Testis (tissue), 2 donors: ENCODE measurements at regions not wholly inside any gene's neighbourhood (a gene's known extent, or its start where the extent isn't known, plus 50 kb on each side); places are given as distances from the start of the nearest gene placed in this dataset.

Source experiments
- DNase-seq: peaks from one replicate; pipeline ENCODE4 v3.0.0-alpha.2; 2019
- H3K27ac ChIP-seq, 2 donors: fragments of 200-600 bp; sonication (generic); one replicate each; pipeline ENCODE4 v1.5.1; 2019
- H3K27me3 ChIP-seq: fragments of 200-600 bp; sonication (generic); one replicate; pipeline ENCODE4 v1.5.1; 2019
- H3K36me3 ChIP-seq: fragments of 200-600 bp; sonication (generic); one replicate; pipeline ENCODE4 v1.5.1; 2017; ENCODE audit warnings: low read depth; ENCODE audit errors: missing control alignments
- H3K4me1 ChIP-seq: fragments of 200-600 bp; sonication (generic); one replicate; pipeline ENCODE4 v1.5.1; 2019
- H3K4me3 ChIP-seq, 2 donors: fragments of 200-600 bp; sonication (generic); one replicate each; pipeline ENCODE4 v1.5.1; 2017 to 2019
- H3K9me3 ChIP-seq: fragments of 200-600 bp; sonication (generic); one replicate; pipeline ENCODE4 v1.5.1; 2017
- POLR2A ChIP-seq: fragments of 450-650 bp; IDR thresholded peaks from one replicate; pipeline ENCODE4 v1.6.1; 2017; ENCODE audit warnings: antibody characterized with exemption, mild to moderate bottlenecking, moderate library complexity
- WGBS, 2 donors: methylation state at CpG; one replicate each; pipeline ENCODE4 v1.1.5; 2018; 5-methylcytosine and 5-hydroxymethylcytosine counted together
- intact Hi-C: fragments of 100-400 bp; cut with DNase I; formaldehyde crosslinking; loops from one replicate; pipeline ENCODE4 v1.15.1; 2023; ENCODE audit warnings: low total_unique reads
- TF ChIP-seq, protein P1 (sequence below), 3 experiments: fragments of 450-650 bp in 2 of 3; fragments of 200-600 bp in 1 of 3; sonication (generic) in 1 of 3; IDR thresholded peaks; one replicate each; pipeline ENCODE4 v1.5.1; 2016 to 2019; ENCODE audit warnings: antibody characterized with exemption in 3 of 3, mild to moderate bottlenecking in 2 of 3, moderate library complexity in 1 of 3

DNA sequence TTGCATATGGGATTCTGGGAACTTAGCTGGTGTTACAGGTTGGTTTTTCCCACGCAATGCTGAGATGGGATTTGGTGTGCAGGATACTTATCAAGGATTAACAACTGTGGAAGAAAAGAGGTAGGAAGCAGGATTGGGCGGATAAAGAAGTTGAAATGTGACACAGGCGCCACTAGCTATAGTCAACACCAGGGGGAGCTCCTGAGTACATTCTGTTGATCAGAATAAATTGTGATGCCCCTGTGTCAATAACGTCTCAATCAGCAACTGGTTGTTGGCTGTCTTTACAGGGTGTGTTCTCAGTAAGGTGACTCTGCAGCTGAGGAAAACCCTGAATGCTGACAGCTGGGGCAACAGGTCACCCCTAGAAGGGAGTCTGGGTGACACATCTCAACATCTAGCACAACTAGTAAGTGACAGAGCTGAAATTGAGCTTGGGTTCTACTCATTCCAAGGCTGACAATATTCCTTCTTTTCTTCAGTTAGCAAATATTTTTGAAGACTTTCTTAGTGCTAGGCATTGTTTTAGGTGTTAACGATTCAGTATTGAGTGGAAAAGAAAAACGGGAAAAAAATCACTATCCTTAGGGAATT, 143.0 kb downstream of the ARL6IP6 start:
- intact Hi-C loops: no loop called here
- H3K27me3 ChIP-seq: no peaks in the 10 kb centered on the region
- TF ChIP-seq POLR2A: no peak
- TF ChIP-seq, protein P1, sequence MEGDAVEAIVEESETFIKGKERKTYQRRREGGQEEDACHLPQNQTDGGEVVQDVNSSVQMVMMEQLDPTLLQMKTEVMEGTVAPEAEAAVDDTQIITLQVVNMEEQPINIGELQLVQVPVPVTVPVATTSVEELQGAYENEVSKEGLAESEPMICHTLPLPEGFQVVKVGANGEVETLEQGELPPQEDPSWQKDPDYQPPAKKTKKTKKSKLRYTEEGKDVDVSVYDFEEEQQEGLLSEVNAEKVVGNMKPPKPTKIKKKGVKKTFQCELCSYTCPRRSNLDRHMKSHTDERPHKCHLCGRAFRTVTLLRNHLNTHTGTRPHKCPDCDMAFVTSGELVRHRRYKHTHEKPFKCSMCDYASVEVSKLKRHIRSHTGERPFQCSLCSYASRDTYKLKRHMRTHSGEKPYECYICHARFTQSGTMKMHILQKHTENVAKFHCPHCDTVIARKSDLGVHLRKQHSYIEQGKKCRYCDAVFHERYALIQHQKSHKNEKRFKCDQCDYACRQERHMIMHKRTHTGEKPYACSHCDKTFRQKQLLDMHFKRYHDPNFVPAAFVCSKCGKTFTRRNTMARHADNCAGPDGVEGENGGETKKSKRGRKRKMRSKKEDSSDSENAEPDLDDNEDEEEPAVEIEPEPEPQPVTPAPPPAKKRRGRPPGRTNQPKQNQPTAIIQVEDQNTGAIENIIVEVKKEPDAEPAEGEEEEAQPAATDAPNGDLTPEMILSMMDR (IDR thresholded peaks at IDR 0.05): peak in 2 of 3 experiments; percentile 48 to 74
- no peaks in the 10 kb centered on the region for H3K4me1 ChIP-seq
- DNase-seq: peak; percentile 64
- no peak overlapping the region for H3K4me3 ChIP-seq
- no peaks in the 10 kb centered on the region for H3K36me3 ChIP-seq
- no peaks in the 10 kb centered on the region for H3K9me3 ChIP-seq
- no peak overlapping the region for H3K27ac ChIP-seq
- 67% methylated on average over 6 of the region's 6 CpGs for WGBS, 2 donors

DNA sequence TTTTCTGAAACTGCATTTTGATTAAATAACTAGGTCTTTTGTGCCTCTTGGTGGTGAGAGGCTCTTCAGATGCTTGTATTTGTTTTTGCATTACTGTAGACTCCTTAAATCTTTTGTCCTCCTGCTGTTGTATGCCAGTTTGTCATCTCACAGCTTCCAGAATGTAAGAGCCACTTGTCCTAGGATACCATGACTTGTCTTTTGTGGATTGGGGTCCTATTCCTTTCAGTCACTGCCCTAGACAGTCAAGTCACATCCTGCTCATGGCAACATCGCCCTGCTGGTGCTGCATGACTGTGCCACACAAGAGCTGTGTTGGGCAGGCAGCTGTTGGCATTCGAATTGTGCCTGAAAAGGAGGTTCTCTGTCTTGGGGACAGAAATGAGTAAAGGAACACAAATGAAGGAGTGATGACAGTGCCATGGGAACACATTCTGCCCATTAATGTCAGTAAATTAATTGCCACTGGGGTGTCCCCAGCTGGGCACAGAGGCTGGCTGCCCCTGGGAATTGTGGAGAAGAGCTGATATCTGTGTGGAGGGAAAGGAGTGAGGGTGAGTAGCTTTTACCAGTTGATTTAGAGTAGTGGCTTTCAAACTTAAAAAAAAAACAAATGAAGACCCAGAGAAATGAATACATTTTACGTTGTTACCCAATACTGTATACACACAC, 140.3 kb downstream of the ARL6IP6 start:
- intact Hi-C loops: no loop called here
- 76 to 88% methylated on average over 3 of the region's 3 CpGs for WGBS, 2 donors
- TF ChIP-seq, protein P1 (IDR thresholded peaks at IDR 0.05): no peak
- no peak for TF ChIP-seq POLR2A
- no peak overlapping the region for H3K4me3 ChIP-seq
- no peak overlapping the region for H3K27ac ChIP-seq
- H3K9me3 ChIP-seq: no peaks in the 10 kb centered on the region
- no peaks in the 10 kb centered on the region for H3K27me3 ChIP-seq
- H3K36me3 ChIP-seq: no peaks in the 10 kb centered on the region
- no peak for DNase-seq
- no peaks in the 10 kb centered on the region for H3K4me1 ChIP-seq

DNA sequence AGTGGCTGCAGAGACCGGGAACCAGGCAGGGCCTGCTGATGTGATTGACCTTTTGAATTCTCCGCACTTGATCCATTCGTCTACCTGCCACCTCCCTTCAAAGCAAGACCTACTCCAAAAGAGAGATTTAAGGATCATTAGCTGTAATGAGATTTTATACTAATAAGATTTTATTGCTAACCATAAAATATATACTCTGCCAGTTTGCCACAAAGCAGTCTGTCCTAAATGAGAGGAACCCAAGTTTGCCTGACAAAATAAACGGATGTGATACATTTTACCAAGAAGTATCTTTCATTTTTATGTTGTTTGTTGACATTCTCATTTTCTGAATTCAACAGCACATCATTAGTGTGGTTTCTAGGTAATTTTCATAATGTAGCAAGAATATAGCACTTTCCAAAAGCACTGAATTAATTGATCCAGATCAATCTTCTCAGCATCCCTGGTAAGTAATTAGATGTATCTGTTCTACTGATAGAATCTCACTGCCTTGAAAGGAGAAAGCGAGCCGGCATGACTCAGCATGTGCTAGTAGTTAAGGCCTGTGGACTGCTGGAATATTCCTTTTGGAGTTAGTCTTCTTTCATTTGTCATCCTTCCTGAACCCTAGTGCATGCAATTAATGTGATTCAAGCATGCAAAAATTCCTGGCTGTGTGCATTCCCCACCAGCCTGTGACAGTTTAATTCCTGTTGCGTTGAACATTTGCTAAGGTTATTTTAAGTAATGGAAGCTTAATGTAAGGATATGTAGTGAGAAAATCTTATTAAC, 128.5 kb downstream of the ARL6IP6 start:
- Histone ChIP-seq H3K4me3 (no peak overlapping the region), H3K27ac (no peak overlapping the region), H3K4me1 (no peaks in the 10 kb centered on the region), H3K27me3 (no peaks in the 10 kb centered on the region), H3K9me3 (no peaks in the 10 kb centered on the region), H3K36me3 (no peaks in the 10 kb centered on the region)
- intact Hi-C loops: no loop called here
- WGBS, 2 donors: 76 to 77% methylated on average over 7 of the region's 7 CpGs
- no peak for DNase-seq
- TF ChIP-seq, protein P1 (IDR thresholded peaks at IDR 0.05): no peak
- TF ChIP-seq POLR2A: no peak

DNA sequence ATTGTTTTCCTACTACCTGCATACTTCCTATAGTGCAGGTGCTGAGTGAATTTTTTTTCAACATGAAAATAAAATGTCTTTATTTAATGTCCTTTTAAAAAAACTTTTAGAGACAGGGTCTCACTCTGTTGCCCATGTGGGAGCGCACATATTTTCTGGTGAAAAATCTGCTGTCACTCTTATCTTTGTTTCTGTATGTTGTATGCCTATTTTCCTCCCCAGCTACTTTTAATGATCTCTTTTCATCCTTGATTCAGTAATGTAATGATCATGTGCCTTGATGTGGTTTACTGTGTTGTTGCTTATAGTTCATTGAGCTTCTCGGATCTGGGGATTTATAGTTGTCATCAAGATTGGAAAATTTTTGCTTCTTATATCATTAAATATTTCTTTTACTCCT, 117.3 kb downstream of the ARL6IP6 start:
- WGBS, 2 donors: 78 to 81% methylated on average over 2 of the region's 2 CpGs
- DNase-seq: no peak
- TF ChIP-seq, protein P1 (IDR thresholded peaks at IDR 0.05): no peak
- TF ChIP-seq POLR2A: no peak
- Histone ChIP-seq H3K4me1 (no peaks in the 10 kb centered on the region), H3K9me3 (no peaks in the 10 kb centered on the region), H3K4me3 (no peak overlapping the region), H3K27me3 (no peaks in the 10 kb centered on the region), H3K36me3 (no peaks in the 10 kb centered on the region), H3K27ac (no peak overlapping the region)
- intact Hi-C loops: no loop called here
